ENCODE measurements at regions not wholly inside any gene's neighbourhood (a gene's known extent, or its start where the extent isn't known, plus 50 kb on each side); places are given as distances from the start of the nearest gene placed in this dataset.

DNA sequence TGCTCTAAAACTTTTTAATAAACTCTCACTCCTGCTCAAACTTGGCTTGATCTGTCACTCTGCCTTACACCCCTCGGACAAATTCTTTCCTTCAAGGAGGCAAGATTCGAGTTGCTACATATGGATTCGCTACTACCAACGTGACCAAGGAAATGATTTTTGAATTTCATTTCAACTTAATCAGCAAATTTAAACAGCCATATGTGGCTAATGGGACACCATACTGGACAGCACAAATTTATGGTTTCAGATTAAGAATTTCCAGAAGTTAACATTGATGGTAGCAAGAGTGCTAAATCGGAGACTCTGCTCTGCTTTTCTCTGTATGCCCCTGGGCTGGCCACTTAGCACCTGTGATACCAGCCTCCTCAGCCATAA, 318.2 kb upstream of the PSMD7 start:
- H3K4me3 ChIP-seq (ENCODE audit: low read depth, low read length), result no peak overlapping the region
- in situ Hi-C loops (cut with HindIII; ENCODE audit: low sequenced_read_pairs), result no loop called here
- TF ChIP-seq, protein P1, sequence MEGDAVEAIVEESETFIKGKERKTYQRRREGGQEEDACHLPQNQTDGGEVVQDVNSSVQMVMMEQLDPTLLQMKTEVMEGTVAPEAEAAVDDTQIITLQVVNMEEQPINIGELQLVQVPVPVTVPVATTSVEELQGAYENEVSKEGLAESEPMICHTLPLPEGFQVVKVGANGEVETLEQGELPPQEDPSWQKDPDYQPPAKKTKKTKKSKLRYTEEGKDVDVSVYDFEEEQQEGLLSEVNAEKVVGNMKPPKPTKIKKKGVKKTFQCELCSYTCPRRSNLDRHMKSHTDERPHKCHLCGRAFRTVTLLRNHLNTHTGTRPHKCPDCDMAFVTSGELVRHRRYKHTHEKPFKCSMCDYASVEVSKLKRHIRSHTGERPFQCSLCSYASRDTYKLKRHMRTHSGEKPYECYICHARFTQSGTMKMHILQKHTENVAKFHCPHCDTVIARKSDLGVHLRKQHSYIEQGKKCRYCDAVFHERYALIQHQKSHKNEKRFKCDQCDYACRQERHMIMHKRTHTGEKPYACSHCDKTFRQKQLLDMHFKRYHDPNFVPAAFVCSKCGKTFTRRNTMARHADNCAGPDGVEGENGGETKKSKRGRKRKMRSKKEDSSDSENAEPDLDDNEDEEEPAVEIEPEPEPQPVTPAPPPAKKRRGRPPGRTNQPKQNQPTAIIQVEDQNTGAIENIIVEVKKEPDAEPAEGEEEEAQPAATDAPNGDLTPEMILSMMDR (IDR thresholded peaks at IDR 0.05; ENCODE audit: low read depth, low read length, missing control alignments), result no peak
- DNase-seq (ENCODE audit: low read depth), result no peak

DNA sequence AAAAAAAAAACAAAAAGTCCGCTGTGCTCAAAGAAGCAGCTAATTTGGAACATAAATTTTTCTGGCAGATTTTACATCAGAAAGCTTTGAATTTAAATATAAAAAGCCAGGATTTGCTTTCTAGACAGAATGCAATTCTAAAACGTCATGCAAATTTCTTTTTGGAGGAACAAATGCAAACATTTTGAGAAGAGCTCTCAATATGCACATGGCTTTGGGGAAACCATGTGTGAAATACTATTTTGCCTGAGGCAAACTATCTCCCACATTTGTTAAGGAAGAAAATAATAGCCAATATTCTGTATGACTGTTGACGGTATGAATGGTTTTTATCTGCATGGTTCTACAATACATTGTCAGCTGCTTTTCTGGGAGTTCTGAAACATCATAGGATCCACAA, 320.0 kb upstream of the PSMD7 start:
- no peak for DNase-seq (ENCODE audit: low read depth)
- TF ChIP-seq, protein P1 (IDR thresholded peaks at IDR 0.05; ENCODE audit: low read depth, low read length, missing control alignments), result no peak
- H3K4me3 ChIP-seq (ENCODE audit: low read depth, low read length), result no peak overlapping the region
- in situ Hi-C loops (cut with HindIII; ENCODE audit: low sequenced_read_pairs), result no loop called here

DNA sequence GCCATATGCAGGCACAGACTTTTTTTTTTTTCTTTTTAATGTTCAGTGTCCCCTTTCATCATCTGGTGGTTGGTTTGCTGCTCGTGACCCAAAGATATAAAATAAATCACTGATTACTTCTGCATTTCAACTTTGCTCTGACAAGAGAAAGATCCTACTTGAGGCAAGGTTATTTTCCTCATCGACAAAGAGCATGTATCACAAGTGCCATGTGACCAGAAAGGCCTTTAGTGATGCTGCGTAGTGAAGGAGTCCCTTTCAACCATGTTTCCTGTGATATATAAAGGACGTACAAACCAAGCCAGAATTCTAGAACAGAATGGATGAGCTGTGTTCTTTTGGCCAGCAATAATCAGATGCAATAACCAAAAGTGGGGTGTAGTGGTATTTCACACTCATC, 323.4 kb upstream of the PSMD7 start:
- H3K4me3 ChIP-seq (ENCODE audit: low read depth, low read length), result no peak overlapping the region
- in situ Hi-C loops (cut with HindIII; ENCODE audit: low sequenced_read_pairs), result no loop called here
- DNase-seq (ENCODE audit: low read depth), result no peak
- TF ChIP-seq, protein P1 (IDR thresholded peaks at IDR 0.05; ENCODE audit: low read depth, low read length, missing control alignments), result no peak

DNA sequence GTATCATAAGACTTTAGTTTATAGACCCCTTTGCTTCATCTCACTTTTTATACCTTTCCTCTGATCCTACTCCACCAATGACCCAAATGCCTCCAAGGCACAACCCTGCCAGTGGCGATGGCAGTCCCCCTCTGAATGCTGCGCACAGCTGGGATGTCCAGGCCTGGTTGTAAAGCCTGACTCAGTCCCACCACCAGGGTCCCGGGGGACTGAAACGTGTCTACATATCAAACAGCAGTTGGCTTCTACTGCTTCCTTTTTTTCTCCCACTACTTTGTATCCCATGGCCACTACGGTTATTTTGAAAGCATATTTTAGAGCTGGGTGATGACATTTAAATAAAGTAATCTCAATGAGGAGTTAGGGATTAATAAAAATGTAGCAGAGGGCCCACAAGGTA, 329.8 kb upstream of the PSMD7 start:
- no peak for DNase-seq (ENCODE audit: low read depth)
- TF ChIP-seq, protein P1 (IDR thresholded peaks at IDR 0.05; ENCODE audit: low read depth, low read length, missing control alignments), result no peak
- in situ Hi-C loops (cut with HindIII; ENCODE audit: low sequenced_read_pairs), result no loop called here
- H3K4me3 ChIP-seq (ENCODE audit: low read depth, low read length), result no peak overlapping the region

DNA sequence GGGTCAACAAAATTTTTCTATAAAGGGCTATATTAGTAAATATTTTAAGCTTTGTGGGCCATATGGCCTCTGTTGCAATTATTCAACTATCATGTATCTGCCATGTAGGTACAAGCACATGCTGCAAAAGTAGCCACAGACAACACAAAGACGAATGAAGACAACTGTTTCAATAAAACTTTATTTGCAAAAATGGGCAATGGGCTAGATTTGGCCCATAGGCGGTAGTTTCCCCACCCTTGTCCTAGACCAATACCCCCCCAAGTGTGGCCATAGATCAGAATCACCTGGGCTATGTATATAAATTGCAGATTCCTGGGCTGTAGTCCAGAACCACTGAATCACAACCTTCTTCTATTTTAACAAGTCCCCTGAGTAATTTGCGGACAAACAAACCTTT, 331.0 kb upstream of the PSMD7 start:
- TF ChIP-seq, protein P1 (IDR thresholded peaks at IDR 0.05; ENCODE audit: low read depth, low read length, missing control alignments), result no peak
- DNase-seq (ENCODE audit: low read depth), result no peak
- H3K4me3 ChIP-seq (ENCODE audit: low read depth, low read length), result no peak overlapping the region
- in situ Hi-C loops (cut with HindIII; ENCODE audit: low sequenced_read_pairs), result no loop called here

DNA sequence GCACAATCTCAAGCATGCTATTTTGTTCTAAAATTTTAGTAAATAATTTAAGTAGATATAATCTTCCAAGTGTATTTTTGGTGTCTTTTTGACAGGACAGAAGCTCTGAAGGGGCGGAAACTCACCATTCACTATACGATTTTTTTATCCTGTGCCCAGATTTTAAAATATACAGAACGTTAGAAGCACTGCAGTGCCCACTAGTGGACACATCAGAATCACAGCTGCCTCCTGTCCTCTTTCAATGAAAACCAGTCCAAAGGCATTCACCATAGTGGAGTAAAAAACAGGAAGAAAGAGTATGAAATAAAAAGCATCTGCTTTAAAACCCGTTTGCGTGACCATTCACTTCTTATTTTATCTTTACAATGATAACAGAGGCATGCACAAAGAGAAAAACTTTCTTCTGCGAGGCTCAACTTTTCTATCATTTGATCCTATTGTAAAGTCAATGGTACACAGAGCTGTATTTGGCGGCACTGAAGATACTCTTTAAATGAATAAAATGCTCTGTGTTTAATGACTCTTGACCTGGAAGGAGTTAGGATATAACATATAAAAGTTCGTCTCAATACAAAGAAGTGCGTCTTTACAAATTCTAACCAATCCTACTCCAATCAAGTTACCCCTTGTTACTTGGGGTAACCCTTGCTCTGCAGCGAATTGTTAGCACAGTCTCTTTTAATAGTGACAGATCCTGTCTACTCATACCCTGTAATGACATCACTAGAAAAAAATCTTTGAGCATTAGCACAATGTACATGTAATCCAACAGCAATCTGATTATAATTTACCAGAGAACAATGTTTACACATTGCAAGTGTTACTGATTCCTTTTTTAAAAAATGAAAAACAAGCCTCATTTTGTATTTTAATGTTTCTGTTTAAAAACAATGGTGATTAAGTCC, 339.8 kb upstream of the PSMD7 start:
- H3K4me3 ChIP-seq (ENCODE audit: low read depth, low read length), result no peak overlapping the region
- TF ChIP-seq, protein P1 (IDR thresholded peaks at IDR 0.05; ENCODE audit: low read depth, low read length, missing control alignments), result peak; percentile 90
- DNase-seq (ENCODE audit: low read depth), result peak; percentile 18
- in situ Hi-C loops (cut with HindIII; ENCODE audit: low sequenced_read_pairs), result no loop called here

All from astrocyte of the cerebellum (primary cell).